SKM-1 treated with dmso at 0.1 percent for 144 hours (cell line): ENCODE measurements at regions not wholly inside any gene's neighbourhood (a gene's known extent, or its start where the extent isn't known, plus 50 kb on each side); places are given as distances from the start of the nearest gene placed in this dataset.

Experiments used
- DNase-seq: peaks from one replicate; lab custom pipeline; 2025; ENCODE audit not compliant: unreplicated experiment; lab: John Stamatoyannopoulos, UW

- no peak for DNase-seq
Observed at GRCh38 chr11:80565231-80565630, 1124.4 kb upstream of the TENM4 start.

GRCh38 chr11:80562523-80563125, 1121.8 kb upstream of the TENM4 start:
- DNase-seq = no peak

- no peak for DNase-seq
Observed at GRCh38 chr11:80559942-80560341, 1119.1 kb upstream of the TENM4 start.

GRCh38 chr11:80553565-80553964, 1112.7 kb upstream of the TENM4 start:
- DNase-seq = no peak

GRCh38 chr11:80542704-80543103, 1101.9 kb upstream of the TENM4 start:
- DNase-seq = no peak

- no peak for DNase-seq
Observed at GRCh38 chr11:80538040-80538439, 1097.2 kb upstream of the TENM4 start.

GRCh38 chr11:80533463-80533862, 1092.6 kb upstream of the TENM4 start:
- no peak for DNase-seq

- no peak for DNase-seq
Observed at GRCh38 chr11:80532633-80533232, 1091.9 kb upstream of the TENM4 start.

- no peak for DNase-seq
Observed at GRCh38 chr11:80529726-80530125, 1088.9 kb upstream of the TENM4 start.

GRCh38 chr11:80525663-80526405, 1085.0 kb upstream of the TENM4 start:
- DNase-seq = no peak

- DNase-seq = no peak
Observed at GRCh38 chr11:80524349-80524748, 1083.5 kb upstream of the TENM4 start.

GRCh38 chr11:80523057-80523456, 1082.2 kb upstream of the TENM4 start:
- no peak for DNase-seq

- DNase-seq = no peak
Observed at GRCh38 chr11:80521592-80521991, 1080.8 kb upstream of the TENM4 start.

- no peak for DNase-seq
Observed at GRCh38 chr11:80520507-80520887, 1079.7 kb upstream of the TENM4 start.

GRCh38 chr11:80519596-80520506, 1079.0 kb upstream of the TENM4 start:
- DNase-seq = no peak

- no peak for DNase-seq
Observed at GRCh38 chr11:80517701-80518100, 1076.9 kb upstream of the TENM4 start.

GRCh38 chr11:80515097-80515496, 1074.3 kb upstream of the TENM4 start:
- DNase-seq = no peak

GRCh38 chr11:80512491-80512890, 1071.7 kb upstream of the TENM4 start:
- DNase-seq = no peak

- DNase-seq = no peak
Observed at GRCh38 chr11:80505771-80506170, 1064.9 kb upstream of the TENM4 start.

- no peak for DNase-seq
Observed at GRCh38 chr11:80503990-80504389, 1063.2 kb upstream of the TENM4 start.

- no peak for DNase-seq
Observed at GRCh38 chr11:80502511-80502910, 1061.7 kb upstream of the TENM4 start.
